Neural crest cell (in vitro differentiated cells): ENCODE measurements at regions not wholly inside any gene's neighbourhood (a gene's known extent, or its start where the extent isn't known, plus 50 kb on each side); places are given as distances from the start of the nearest gene placed in this dataset.
"Not testable (repeated sequence)": the region's sequence is repeated elsewhere in the genome, so short reads cannot be mapped to it uniquely, and the experiment has no call there.

ENCODE experiments used
- DNase-seq: peaks from one replicate; pipeline ENCODE4 v3.0.0; 2021; ENCODE audit warnings: low read depth, mixed read lengths, low spot score
- H3K27ac Mint-ChIP-seq: one replicate; pipeline ENCODE4 v1.8.0; 2021; ENCODE audit warnings: mild to moderate bottlenecking, mixed read lengths; ENCODE audit not compliant: unreplicated experiment
- H3K27me3 Mint-ChIP-seq: 2 replicates; pipeline ENCODE4 v1.8.0; 2021; ENCODE audit warnings: low read depth, mild to moderate bottlenecking, mixed read lengths
- H3K36me3 Mint-ChIP-seq: 2 replicates; pipeline ENCODE4 v1.8.0; 2021; ENCODE audit warnings: low read depth, mild to moderate bottlenecking, mixed read lengths
- H3K4me1 Mint-ChIP-seq: 2 replicates; pipeline ENCODE4 v1.8.0; 2021; ENCODE audit warnings: mixed read lengths
- H3K4me3 Mint-ChIP-seq: one replicate; pipeline ENCODE4 v1.8.0; 2021; ENCODE audit warnings: mild to moderate bottlenecking, mixed read lengths
- H3K9me3 Mint-ChIP-seq: 2 replicates; pipeline ENCODE4 v1.8.0; 2021; ENCODE audit warnings: mixed read lengths
- CTCF ChIP-seq: fragments of 200-600 bp; sonication (generic); conservative IDR thresholded peaks from 2 replicates; pipeline ENCODE4 v1.5.0; 2021; ENCODE audit warnings: antibody characterized with exemption, mild to moderate bottlenecking

GRCh38 chr18:41870817-41871216 lies 84.2 kb upstream of the PIK3C3 start:
- H3K4me1 Mint-ChIP-seq, result peaks cover 19% of the 10 kb centered on the region
- H3K9me3 Mint-ChIP-seq, result peaks cover 3% of the 10 kb centered on the region
- no peak overlapping the region for H3K4me3 Mint-ChIP-seq
- no peaks in the 10 kb centered on the region for H3K27me3 Mint-ChIP-seq
- H3K36me3 Mint-ChIP-seq, result peaks cover 4% of the 10 kb centered on the region
- no peak overlapping the region for H3K27ac Mint-ChIP-seq
- TF ChIP-seq CTCF, result no peak
- DNase-seq, result no peak

GRCh38 chr18:41870191-41870590 lies 84.8 kb upstream of the PIK3C3 start:
- Mint-ChIP-seq H3K27me3 (no peaks in the 10 kb centered on the region), H3K9me3 (peaks cover 3% of the 10 kb centered on the region), H3K4me1 (peaks cover 21% of the 10 kb centered on the region), H3K27ac (no peak overlapping the region), H3K4me3 (no peak overlapping the region), H3K36me3 (peaks cover 4% of the 10 kb centered on the region)
- TF ChIP-seq CTCF, result no peak
- DNase-seq, result no peak

GRCh38 chr18:41865796-41866195 lies 89.2 kb upstream of the PIK3C3 start:
- not testable (repeated sequence) for H3K27me3 Mint-ChIP-seq, H3K27ac Mint-ChIP-seq, H3K36me3 Mint-ChIP-seq, H3K4me3 Mint-ChIP-seq, H3K9me3 Mint-ChIP-seq, DNase-seq
- peaks cover 52% of the 10 kb centered on the region for H3K4me1 Mint-ChIP-seq

- Mint-ChIP-seq H3K36me3 (peaks cover 4% of the 10 kb centered on the region), H3K4me1 (peaks cover 57% of the 10 kb centered on the region), H3K27ac (no peak overlapping the region), H3K4me3 (no peak overlapping the region), H3K27me3 (no peaks in the 10 kb centered on the region), H3K9me3 (peaks cover 3% of the 10 kb centered on the region)
- no peak for DNase-seq
- TF ChIP-seq CTCF, result no peak
These were observed 90.8 kb upstream of the PIK3C3 start for GRCh38 chr18:41864216-41864615.

- DNase-seq, result no peak
- Mint-ChIP-seq H3K4me1 (peaks cover 53% of the 10 kb centered on the region), H3K4me3 (no peak overlapping the region), H3K27me3 (no peaks in the 10 kb centered on the region), H3K9me3 (peaks cover 1% of the 10 kb centered on the region), H3K27ac (no peak overlapping the region), H3K36me3 (peaks cover 4% of the 10 kb centered on the region)
- no peak for TF ChIP-seq CTCF
These were observed 92.1 kb upstream of the PIK3C3 start for GRCh38 chr18:41862921-41863320.

GRCh38 chr18:41860987-41861386 lies 94.0 kb upstream of the PIK3C3 start:
- Mint-ChIP-seq H3K27me3 (peaks cover 4% of the 10 kb centered on the region), H3K9me3 (no peaks in the 10 kb centered on the region), H3K36me3 (no peaks in the 10 kb centered on the region), H3K27ac (peak overlapping the region; percentile 1), H3K4me3 (peak overlapping the region; percentile 1), H3K4me1 (peaks cover 56% of the 10 kb centered on the region)
- no peak for DNase-seq
- no peak for TF ChIP-seq CTCF
